ENCODE measurements at regions not wholly inside any gene's neighbourhood (a gene's known extent, or its start where the extent isn't known, plus 50 kb on each side); places are given as distances from the start of the nearest gene placed in this dataset.

DNA sequence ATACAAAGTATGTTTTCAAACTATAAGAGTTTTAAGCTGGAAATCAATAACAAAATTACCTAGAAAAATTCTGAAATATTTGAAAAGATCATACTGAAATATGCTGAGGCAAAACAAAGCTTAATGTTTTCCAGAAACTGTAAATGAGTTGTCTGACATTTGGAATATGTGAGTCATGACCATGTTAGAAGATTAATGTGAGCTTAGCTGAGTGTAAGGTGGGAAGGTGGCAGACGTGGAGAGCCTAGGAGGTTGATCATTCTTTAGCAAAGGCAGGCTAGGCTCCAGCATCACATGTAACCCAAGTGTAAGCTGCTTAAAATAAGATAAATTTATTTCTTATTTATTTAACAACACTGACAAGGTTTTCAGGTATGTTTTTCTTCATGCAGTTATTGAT lies 2086.1 kb upstream of the PCDH20 start:
- TF ChIP-seq ZNF274 (IDR thresholded peaks at IDR 0.05; ENCODE audit: low read depth, low read length) = no peak
- TF ChIP-seq SUZ12 (IDR thresholded peaks at IDR 0.05; ENCODE audit: extremely low read depth, insufficient read depth, insufficient read length) = no peak
- TF ChIP-seq YY1 (IDR thresholded peaks at IDR 0.05; ENCODE audit: insufficient read depth, insufficient read length) = no peak
- H3K36me3 ChIP-seq (ENCODE audit: insufficient read depth, insufficient read length, low read length) = no peaks in the 10 kb centered on the region
- no peaks in the 10 kb centered on the region for H3K27me3 ChIP-seq (ENCODE audit: insufficient read depth, insufficient read length)
- no peak overlapping the region for H3K4me3 ChIP-seq (ENCODE audit: insufficient read length, low read depth)
- no peaks in the 10 kb centered on the region for H3K4me1 ChIP-seq (ENCODE audit: insufficient read depth, insufficient read length)
- H3K9me3 ChIP-seq (ENCODE audit: insufficient read depth, low read length) = no peaks in the 10 kb centered on the region
- no peak overlapping the region for H3K9ac ChIP-seq (ENCODE audit: insufficient read length, low read depth)
- no peak for DNase-seq (ENCODE audit: low read depth, low spot score)

DNA sequence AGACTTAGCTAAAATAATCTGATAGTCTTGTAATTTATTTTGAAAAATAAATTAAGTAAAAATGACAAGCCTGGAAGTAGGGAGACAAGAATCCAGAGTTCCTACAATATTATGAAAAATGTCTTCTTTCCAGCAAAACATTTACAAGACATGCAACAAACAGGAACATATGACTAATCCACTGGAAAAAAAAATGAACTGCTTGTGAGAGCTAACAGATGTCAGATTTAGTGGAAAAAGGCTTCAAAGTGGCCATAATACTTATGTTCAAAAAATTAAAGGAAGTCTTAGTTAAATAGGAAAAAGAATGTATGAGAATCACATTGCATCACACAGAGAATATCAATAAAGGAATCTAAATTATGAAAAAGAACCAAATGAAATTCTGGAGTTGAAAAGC lies 2082.0 kb upstream of the PCDH20 start:
- Histone ChIP-seq H3K9me3 (ENCODE audit: insufficient read depth, low read length) (no peaks in the 10 kb centered on the region), H3K27me3 (ENCODE audit: insufficient read depth, insufficient read length) (no peaks in the 10 kb centered on the region), H3K9ac (ENCODE audit: insufficient read length, low read depth) (no peak overlapping the region), H3K4me3 (ENCODE audit: insufficient read length, low read depth) (no peak overlapping the region), H3K36me3 (ENCODE audit: insufficient read depth, insufficient read length, low read length) (no peaks in the 10 kb centered on the region), H3K4me1 (ENCODE audit: insufficient read depth, insufficient read length) (no peaks in the 10 kb centered on the region)
- TF ChIP-seq ZNF274 (IDR thresholded peaks at IDR 0.05; ENCODE audit: low read depth, low read length) (no peak), SUZ12 (IDR thresholded peaks at IDR 0.05; ENCODE audit: extremely low read depth, insufficient read depth, insufficient read length) (no peak), YY1 (IDR thresholded peaks at IDR 0.05; ENCODE audit: insufficient read depth, insufficient read length) (no peak)
- no peak for DNase-seq (ENCODE audit: low read depth, low spot score)

DNA sequence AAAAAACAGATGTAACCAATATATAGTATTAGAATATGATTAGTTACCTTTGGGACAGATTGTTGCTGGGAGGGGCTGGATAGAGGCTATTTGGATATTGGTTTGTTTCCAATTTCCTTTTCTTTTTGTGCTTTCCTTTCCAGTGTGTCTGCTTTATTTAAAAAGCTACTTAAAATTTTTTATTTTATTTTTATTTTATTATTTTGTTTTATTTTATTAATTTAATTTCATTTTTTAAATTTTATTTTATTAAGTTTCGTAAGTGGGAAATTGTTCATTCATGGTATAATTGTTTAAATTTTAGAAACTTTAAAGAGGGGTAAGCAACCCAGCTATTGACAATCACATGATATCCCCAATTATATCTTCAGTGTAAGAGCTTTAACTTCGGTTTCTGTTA lies 2077.0 kb upstream of the PCDH20 start:
- DNase-seq (ENCODE audit: low read depth, low spot score) = no peak
- H3K4me1 ChIP-seq (ENCODE audit: insufficient read depth, insufficient read length) = no peaks in the 10 kb centered on the region
- H3K4me3 ChIP-seq (ENCODE audit: insufficient read length, low read depth) = no peak overlapping the region
- H3K9ac ChIP-seq (ENCODE audit: insufficient read length, low read depth) = no peak overlapping the region
- H3K36me3 ChIP-seq (ENCODE audit: insufficient read depth, insufficient read length, low read length) = no peaks in the 10 kb centered on the region
- H3K9me3 ChIP-seq (ENCODE audit: insufficient read depth, low read length) = no peaks in the 10 kb centered on the region
- H3K27me3 ChIP-seq (ENCODE audit: insufficient read depth, insufficient read length) = no peaks in the 10 kb centered on the region
- TF ChIP-seq SUZ12 (IDR thresholded peaks at IDR 0.05; ENCODE audit: extremely low read depth, insufficient read depth, insufficient read length) (no peak), YY1 (IDR thresholded peaks at IDR 0.05; ENCODE audit: insufficient read depth, insufficient read length) (no peak), ZNF274 (IDR thresholded peaks at IDR 0.05; ENCODE audit: low read depth, low read length) (no peak)

DNA sequence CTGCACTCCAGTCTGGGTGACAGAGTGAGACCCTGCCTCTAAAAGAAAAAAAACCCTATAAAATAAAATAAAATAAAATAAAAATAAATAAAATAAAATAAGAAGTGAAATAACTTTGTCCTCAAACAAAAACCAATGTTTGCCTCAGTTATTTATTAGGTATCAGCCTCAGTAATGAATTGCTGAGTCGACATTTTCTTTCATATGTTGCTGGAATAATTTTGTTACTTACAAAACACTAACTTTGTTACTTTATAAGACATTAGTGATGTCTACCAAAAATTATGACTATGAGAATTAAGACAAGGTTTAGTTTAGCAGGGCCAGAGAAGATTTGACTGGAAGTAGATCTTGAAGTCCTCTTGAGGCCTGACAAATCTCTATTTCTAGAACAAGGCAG lies 2074.5 kb upstream of the PCDH20 start:
- H3K36me3 ChIP-seq (ENCODE audit: insufficient read depth, insufficient read length, low read length) = no peaks in the 10 kb centered on the region
- no peak overlapping the region for H3K9ac ChIP-seq (ENCODE audit: insufficient read length, low read depth)
- no peaks in the 10 kb centered on the region for H3K4me1 ChIP-seq (ENCODE audit: insufficient read depth, insufficient read length)
- no peak for TF ChIP-seq SUZ12 (IDR thresholded peaks at IDR 0.05; ENCODE audit: extremely low read depth, insufficient read depth, insufficient read length)
- no peak for TF ChIP-seq YY1 (IDR thresholded peaks at IDR 0.05; ENCODE audit: insufficient read depth, insufficient read length)
- no peak for TF ChIP-seq ZNF274 (IDR thresholded peaks at IDR 0.05; ENCODE audit: low read depth, low read length)
- H3K4me3 ChIP-seq (ENCODE audit: insufficient read length, low read depth) = no peak overlapping the region
- no peaks in the 10 kb centered on the region for H3K9me3 ChIP-seq (ENCODE audit: insufficient read depth, low read length)
- no peak for DNase-seq (ENCODE audit: low read depth, low spot score)
- no peaks in the 10 kb centered on the region for H3K27me3 ChIP-seq (ENCODE audit: insufficient read depth, insufficient read length)

DNA sequence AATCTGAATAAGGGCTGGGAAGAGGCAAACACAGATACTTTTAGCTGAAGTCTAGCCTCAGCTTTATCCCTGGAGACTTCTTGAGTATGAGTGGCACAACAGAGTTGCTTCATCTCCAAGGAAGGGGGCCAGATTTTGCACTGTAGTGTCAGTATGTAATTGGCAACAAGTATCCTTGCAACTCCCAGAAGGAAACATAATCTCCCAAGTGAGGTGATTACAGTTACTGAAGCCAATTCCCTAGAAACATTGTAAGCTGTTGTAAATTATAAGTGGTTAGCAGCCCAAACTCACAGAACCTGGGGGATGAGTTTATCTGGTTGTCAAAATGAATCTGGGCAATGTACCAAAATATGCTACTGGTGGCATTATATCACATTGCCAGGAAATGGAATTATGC lies 2065.7 kb upstream of the PCDH20 start:
- Histone ChIP-seq H3K9me3 (ENCODE audit: insufficient read depth, low read length) (no peaks in the 10 kb centered on the region), H3K4me3 (ENCODE audit: insufficient read length, low read depth) (no peak overlapping the region), H3K27me3 (ENCODE audit: insufficient read depth, insufficient read length) (no peaks in the 10 kb centered on the region), H3K36me3 (ENCODE audit: insufficient read depth, insufficient read length, low read length) (no peaks in the 10 kb centered on the region), H3K4me1 (ENCODE audit: insufficient read depth, insufficient read length) (no peaks in the 10 kb centered on the region), H3K9ac (ENCODE audit: insufficient read length, low read depth) (no peak overlapping the region)
- TF ChIP-seq SUZ12 (IDR thresholded peaks at IDR 0.05; ENCODE audit: extremely low read depth, insufficient read depth, insufficient read length) (no peak), YY1 (IDR thresholded peaks at IDR 0.05; ENCODE audit: insufficient read depth, insufficient read length) (no peak), ZNF274 (IDR thresholded peaks at IDR 0.05; ENCODE audit: low read depth, low read length) (no peak)
- no peak for DNase-seq (ENCODE audit: low read depth, low spot score)

DNA sequence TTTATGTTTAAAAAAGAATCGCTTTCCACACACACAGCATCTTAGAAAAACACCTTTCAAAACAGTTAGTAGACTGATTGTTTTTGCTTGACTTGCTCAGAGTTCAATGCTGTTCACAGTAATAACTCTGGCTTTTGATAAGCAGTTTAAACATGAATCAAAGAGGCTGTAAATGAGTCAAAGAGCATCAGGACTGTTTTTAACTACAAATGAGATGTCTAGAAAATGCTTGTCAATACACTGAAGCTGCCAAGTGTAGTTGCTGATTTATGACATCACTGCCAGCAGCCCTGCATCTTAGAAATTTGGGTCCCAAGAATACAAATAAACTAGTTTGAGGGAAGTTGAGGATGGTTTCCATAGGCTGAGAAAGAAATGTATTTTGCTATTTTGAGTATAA lies 2057.1 kb upstream of the PCDH20 start:
- Histone ChIP-seq H3K4me1 (ENCODE audit: insufficient read depth, insufficient read length) (no peaks in the 10 kb centered on the region), H3K9ac (ENCODE audit: insufficient read length, low read depth) (no peak overlapping the region), H3K36me3 (ENCODE audit: insufficient read depth, insufficient read length, low read length) (no peaks in the 10 kb centered on the region), H3K9me3 (ENCODE audit: insufficient read depth, low read length) (no peaks in the 10 kb centered on the region), H3K27me3 (ENCODE audit: insufficient read depth, insufficient read length) (no peaks in the 10 kb centered on the region), H3K4me3 (ENCODE audit: insufficient read length, low read depth) (no peak overlapping the region)
- no peak for DNase-seq (ENCODE audit: low read depth, low spot score)
- TF ChIP-seq ZNF274 (IDR thresholded peaks at IDR 0.05; ENCODE audit: low read depth, low read length) = no peak
- TF ChIP-seq YY1 (IDR thresholded peaks at IDR 0.05; ENCODE audit: insufficient read depth, insufficient read length) = no peak

DNA sequence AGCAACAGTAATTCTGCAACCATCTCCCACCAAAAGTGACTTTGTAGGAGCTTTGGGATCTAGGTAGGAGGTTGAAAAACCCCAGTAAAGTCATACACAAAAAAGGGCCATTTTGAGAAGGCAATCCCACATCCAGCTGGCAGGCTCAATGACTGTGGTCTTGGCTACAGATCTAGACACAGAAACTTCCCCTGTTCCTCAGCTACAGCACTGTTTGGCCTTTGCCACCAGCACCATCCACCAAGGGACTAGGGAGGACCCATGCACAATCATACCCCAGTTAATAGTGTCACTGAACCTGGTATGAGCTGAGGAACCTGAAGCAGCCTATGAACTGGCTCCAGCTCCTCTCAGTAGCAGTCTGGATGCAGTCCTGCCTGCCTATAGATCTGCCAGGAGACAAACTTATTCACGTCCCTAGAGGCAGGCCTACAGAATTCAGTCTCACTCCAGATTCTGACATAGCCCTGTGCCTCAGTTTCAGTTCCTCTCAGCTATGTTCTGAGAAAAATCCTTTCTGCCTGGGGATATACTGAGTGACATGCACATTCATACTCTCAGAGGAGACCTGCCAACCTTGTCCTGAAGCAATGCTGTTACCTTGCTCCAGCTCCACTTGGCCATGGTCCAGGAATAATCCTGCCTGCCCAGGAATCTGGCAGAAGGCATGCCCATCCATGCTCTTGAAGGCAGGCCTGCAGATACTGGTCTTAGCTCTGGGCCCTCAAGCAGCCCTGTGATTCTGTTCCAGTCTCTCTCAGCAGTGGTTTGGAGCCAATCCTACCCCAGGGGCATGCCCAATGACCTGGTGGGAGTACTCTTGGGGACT lies 2048.3 kb upstream of the PCDH20 start:
- no peaks in the 10 kb centered on the region for H3K4me1 ChIP-seq (ENCODE audit: insufficient read depth, insufficient read length)
- no peaks in the 10 kb centered on the region for H3K9me3 ChIP-seq (ENCODE audit: insufficient read depth, low read length)
- no peak for TF ChIP-seq YY1 (IDR thresholded peaks at IDR 0.05; ENCODE audit: insufficient read depth, insufficient read length)
- no peak for TF ChIP-seq SUZ12 (IDR thresholded peaks at IDR 0.05; ENCODE audit: extremely low read depth, insufficient read depth, insufficient read length)
- TF ChIP-seq ZNF274 (IDR thresholded peaks at IDR 0.05; ENCODE audit: low read depth, low read length) = no peak
- no peaks in the 10 kb centered on the region for H3K36me3 ChIP-seq (ENCODE audit: insufficient read depth, insufficient read length, low read length)
- no peak for DNase-seq (ENCODE audit: low read depth, low spot score)
- no peak overlapping the region for H3K9ac ChIP-seq (ENCODE audit: insufficient read length, low read depth)
- H3K4me3 ChIP-seq (ENCODE audit: insufficient read length, low read depth) = no peak overlapping the region
- H3K27me3 ChIP-seq (ENCODE audit: insufficient read depth, insufficient read length) = no peaks in the 10 kb centered on the region
